Renal cortex interstitium (tissue), 11 donors: ENCODE measurements at regions not wholly inside any gene's neighbourhood (a gene's known extent, or its start where the extent isn't known, plus 50 kb on each side); places are given as distances from the start of the nearest gene placed in this dataset.
"Not testable (repeated sequence)": the region's sequence is repeated elsewhere in the genome, so short reads cannot be mapped to it uniquely, and the experiment has no call there.

Source experiments
- DNase-seq, 11 donors: peaks; one replicate each; pipeline ENCODE4 v3.0.0-alpha.2; 2013; ENCODE audit warnings: low read depth in 9 of 11, low spot score in 4 of 11; ENCODE audit errors: extremely low read depth in 1 of 11

- DNase-seq, result no peak
Observed at GRCh38 chr3:146739203-146739671, 134.1 kb upstream of the PLSCR5 start.

- DNase-seq, result no peak
Observed at GRCh38 chr3:146732325-146732724, 127.2 kb upstream of the PLSCR5 start.

- no peak for DNase-seq
Observed at GRCh38 chr3:146715170-146715569, 110.0 kb upstream of the PLSCR5 start.

GRCh38 chr3:146712806-146713205 lies 107.7 kb upstream of the PLSCR5 start:
- DNase-seq, result no peak

- DNase-seq, result no peak
Observed at GRCh38 chr3:146709969-146710368, 104.8 kb upstream of the PLSCR5 start.

- DNase-seq, result no peak
Observed at GRCh38 chr3:146705225-146705624, 100.1 kb upstream of the PLSCR5 start.

GRCh38 chr3:146702237-146702636 lies 97.1 kb upstream of the PLSCR5 start:
- no peak for DNase-seq

- DNase-seq, result no peak
Observed at GRCh38 chr3:146701246-146701645, 96.1 kb upstream of the PLSCR5 start.

- not testable (repeated sequence) for DNase-seq
Observed at GRCh38 chr3:146700025-146700424, 94.9 kb upstream of the PLSCR5 start.

- DNase-seq, result no peak
Observed at GRCh38 chr3:146692254-146692653, 87.1 kb upstream of the PLSCR5 start.

- no peak for DNase-seq
Observed at GRCh38 chr3:146685050-146685814, 80.1 kb upstream of the PLSCR5 start.

- DNase-seq, result peak in 2 of 11 donors; percentile 0 to 4
Observed at GRCh38 chr3:146682171-146682570, 77.0 kb upstream of the PLSCR5 start.

- no peak for DNase-seq
Observed at GRCh38 chr3:146680617-146681016, 75.5 kb upstream of the PLSCR5 start.

- DNase-seq, result no peak
Observed at GRCh38 chr3:146679995-146680394, 74.8 kb upstream of the PLSCR5 start.

- DNase-seq, result no peak
Observed at GRCh38 chr3:146679191-146679590, 74.0 kb upstream of the PLSCR5 start.

- DNase-seq, result no peak
Observed at GRCh38 chr3:146672941-146673340, 67.8 kb upstream of the PLSCR5 start.

- no peak for DNase-seq
Observed at GRCh38 chr3:146664403-146664802, 59.3 kb upstream of the PLSCR5 start.

GRCh38 chr3:146658841-146659240 lies 53.7 kb upstream of the PLSCR5 start:
- no peak for DNase-seq

GRCh38 chr3:146655333-146655996 lies 50.3 kb upstream of the PLSCR5 start:
- DNase-seq, result no peak
